Endothelial cell of umbilical vein (primary cell): ENCODE measurements at regions not wholly inside any gene's neighbourhood (a gene's known extent, or its start where the extent isn't known, plus 50 kb on each side); places are given as distances from the start of the nearest gene placed in this dataset.

Experiments used
- BruUV-seq: library from RNA; stranded (reverse); fragments of 400-500 nt; replicated peaks from 2 replicates; lab custom pipeline; 2021; lab: Mats Ljungman, UMichigan
- CTCF ChIA-PET: fragments of 300-600, 350-600 bp; sonication (Branson Sonifier 250); formaldehyde crosslinking; loops from one replicate; lab custom pipeline; 2021; ENCODE audit warnings: antibody characterized with exemption, inconsistent platforms; lab: Charles Lee
- POLR2A ChIA-PET: fragments of 300-600, 350-600 bp; sonication (Branson Sonifier 250); formaldehyde crosslinking; loops from one replicate; lab custom pipeline; 2021; ENCODE audit warnings: antibody characterized with exemption, inconsistent platforms; lab: Charles Lee
- DNase-seq: peaks from one replicate; pipeline ENCODE4 v3.0.0-alpha.2; 2011; ENCODE audit warnings: low read depth, low spot score
- FAIRE-seq: peaks from 2 replicates; lab custom pipeline; 2011; peaks lifted over from hg19 to GRCh38; lab: Jason Lieb, UNC
- H2AFZ ChIP-seq: 2 replicates; pipeline ENCODE4 v1.6.0; 2012; ENCODE audit warnings: low read depth, low read length, control low read depth, inconsistent platforms
- H3K27ac ChIP-seq: 2 replicates; pipeline ENCODE4 v1.5.1; 2011; ENCODE audit warnings: low read depth, mild to moderate bottlenecking, control low read depth, low read length, moderate library complexity; ENCODE audit not compliant: insufficient read depth
- H3K27me3 ChIP-seq, 2 experiments: 2 replicates each; pipeline versions ENCODE4 v1.6.0 to v1.6.1; 2011; ENCODE audit warnings: low read length in 2 of 2, mixed read lengths in 1 of 2; ENCODE audit not compliant: control insufficient read depth in 2 of 2, insufficient read depth in 2 of 2
- H3K36me3 ChIP-seq, 2 experiments: 2 replicates in 1 of 2; 3 replicates in 1 of 2; pipeline ENCODE4 v1.5.1; 2011; ENCODE audit warnings: low read length in 2 of 2, mild to moderate bottlenecking in 1 of 2, moderate library complexity in 1 of 2; ENCODE audit not compliant: control insufficient read depth in 2 of 2, insufficient read depth in 2 of 2; ENCODE audit errors: extremely low read depth in 1 of 2
- H3K4me1 ChIP-seq: 3 replicates; pipeline ENCODE4 v1.5.1; 2011; ENCODE audit warnings: mild to moderate bottlenecking, low read length; ENCODE audit not compliant: control insufficient read depth, insufficient read depth; ENCODE audit errors: extremely low read depth
- H3K4me2 ChIP-seq: 2 replicates; pipeline ENCODE4 v1.6.1; 2011; ENCODE audit warnings: low read length, control low read depth, mixed read lengths; ENCODE audit not compliant: insufficient read depth
- H3K4me3 ChIP-seq, 3 experiments: fragments of 200-600 bp in 1 of 3; sonication (generic), shearing (Covaris generic) in 1 of 3; replicated peaks in 1 of 3; 2 replicates each; pipeline ENCODE4 v1.5.1; 2011 to 2016; ENCODE audit warnings: control low read depth in 3 of 3, low read length in 3 of 3, mild to moderate bottlenecking in 2 of 3, inconsistent platforms in 1 of 3, low read depth in 1 of 3, moderate library complexity in 1 of 3; ENCODE audit not compliant: insufficient read depth in 1 of 3
- H3K79me2 ChIP-seq: 2 replicates; pipeline ENCODE4 v1.6.0; 2012; ENCODE audit warnings: low read length, inconsistent platforms; ENCODE audit not compliant: control insufficient read depth, insufficient read depth
- H3K9ac ChIP-seq: replicated peaks from 2 replicates; pipeline ENCODE3; 2011; ENCODE audit warnings: low read length, control low read depth; ENCODE audit not compliant: insufficient read depth; ENCODE audit errors: extremely low read depth
- H3K9me1 ChIP-seq: replicated peaks from 3 replicates; pipeline ENCODE4 v1.6.0; 2011; ENCODE audit warnings: mild to moderate bottlenecking, low read length; ENCODE audit not compliant: control insufficient read depth, insufficient read depth; ENCODE audit errors: extremely low read depth
- H3K9me3 ChIP-seq: replicated peaks from 2 replicates; pipeline ENCODE4 v1.5.1; 2012; ENCODE audit warnings: low read length, inconsistent platforms; ENCODE audit not compliant: control insufficient read depth, insufficient read depth
- H4K20me1 ChIP-seq: replicated peaks from 2 replicates; pipeline ENCODE3; 2011; ENCODE audit warnings: mild to moderate bottlenecking, low read length; ENCODE audit not compliant: control insufficient read depth, insufficient read depth; ENCODE audit errors: extremely low read depth
- EZH2 ChIP-seq: IDR thresholded peaks from 2 replicates; pipeline ENCODE4 v1.6.1; 2012; ENCODE audit warnings: borderline replicate concordance, low read depth, mild to moderate bottlenecking, moderate library complexity, low read length, inconsistent platforms; ENCODE audit not compliant: severe bottlenecking
- FOS ChIP-seq: IDR thresholded peaks from 2 replicates; pipeline ENCODE4 v1.6.1; 2011; ENCODE audit warnings: mild to moderate bottlenecking, low read length, moderate library complexity, borderline replicate concordance; ENCODE audit not compliant: insufficient read depth
- GATA2 ChIP-seq: IDR thresholded peaks from 2 replicates; pipeline ENCODE4 v1.7.0; 2011; ENCODE audit warnings: low read depth, mild to moderate bottlenecking, moderate library complexity, mixed read lengths, low read length; ENCODE audit not compliant: insufficient read length, insufficient read depth
- JUN ChIP-seq: IDR thresholded peaks from 2 replicates; pipeline ENCODE4 v1.6.1; 2011; ENCODE audit warnings: borderline replicate concordance, low read depth; ENCODE audit not compliant: insufficient read length, insufficient read depth
- MYC ChIP-seq: IDR thresholded peaks from one replicate; pipeline ENCODE4 v1.6.1; 2011; ENCODE audit warnings: mild to moderate bottlenecking, low read depth, low read length
- POLR2A ChIP-seq: IDR thresholded peaks from 2 replicates; pipeline ENCODE4 v1.6.1; 2012; ENCODE audit warnings: low read depth, mild to moderate bottlenecking, control low read depth, low read length
- POLR2AphosphoS5 ChIP-seq: IDR thresholded peaks from 2 replicates; pipeline ENCODE4 v1.6.1; 2012; ENCODE audit warnings: low read depth, mild to moderate bottlenecking, control low read depth, low read length, moderate library complexity; ENCODE audit not compliant: insufficient read depth
- dilution Hi-C: fragments of 300-500 bp; cut with MboI; formaldehyde crosslinking; loops from one replicate; pipeline ENCODE4 v1.15.0; 2019; ENCODE audit warnings: low sequenced_read_pairs; ENCODE audit not compliant: extremely low pct_ligation_motif_present
- intact Hi-C: fragments of 100-400 bp; cut with micrococcal nuclease; formaldehyde crosslinking; loops from one replicate; pipeline ENCODE4 v1.10.0; 2022
- TF ChIP-seq, protein P1 (sequence below): IDR thresholded peaks from 2 replicates; pipeline ENCODE4 v1.6.1; 2011; ENCODE audit not compliant: insufficient read depth, insufficient read length
- TF ChIP-seq, protein P2 (sequence below), 2 donors: IDR thresholded peaks; 1 replicate in 1 of 2; 2 replicates in 1 of 2; pipeline ENCODE4 v1.5.1; 2011; ENCODE audit warnings: low read length in 2 of 2, mild to moderate bottlenecking in 2 of 2, moderate library complexity in 2 of 2, control low read depth in 1 of 2, inconsistent platforms in 1 of 2, low read depth in 1 of 2; ENCODE audit not compliant: insufficient read depth in 1 of 2; ENCODE audit errors: extremely low read depth in 1 of 2

DNA sequence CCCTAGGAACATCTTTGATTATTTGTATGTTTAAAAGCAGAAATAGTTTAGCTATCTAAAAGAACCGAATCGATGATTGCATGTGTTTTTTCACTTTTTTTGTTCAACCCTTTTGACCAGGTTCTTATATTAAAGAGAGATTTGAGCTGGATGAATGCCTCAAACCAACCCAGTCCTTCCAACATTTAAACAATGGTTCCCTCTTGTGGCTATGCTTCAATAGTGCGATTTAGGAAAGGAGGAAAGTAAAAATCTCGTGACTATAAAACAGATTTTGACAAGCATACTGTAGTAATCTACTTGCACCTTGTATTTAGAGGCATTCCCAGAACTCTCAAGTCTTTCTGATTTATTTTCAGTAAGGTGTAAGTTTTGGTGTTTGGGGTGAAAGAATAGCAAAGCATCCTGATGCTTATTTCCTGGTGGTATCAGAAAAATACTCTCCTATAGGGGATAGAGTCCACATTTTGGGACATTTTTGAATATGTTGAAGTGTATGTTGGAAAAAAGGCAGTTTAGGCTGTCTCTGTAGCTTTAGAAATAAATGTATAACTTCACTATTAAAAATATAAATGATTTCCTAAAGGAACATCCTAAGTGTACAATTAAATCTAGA is 159.6 kb upstream of the KCNH8 start:
- dilution Hi-C loops (no loop called here), intact Hi-C loops (no loop called here)
- TF ChIP-seq EZH2 (no peak), GATA2 (no peak)
- H3K36me3 ChIP-seq: no peaks in the 10 kb centered on the region
- no peak for DNase-seq
- no peaks in the 10 kb centered on the region for H3K79me2 ChIP-seq
- H3K27ac ChIP-seq: no peak overlapping the region
- H3K4me1 ChIP-seq: no peaks in the 10 kb centered on the region
- no peaks in the 10 kb centered on the region for H4K20me1 ChIP-seq
- no peak overlapping the region for H3K4me3 ChIP-seq
- no peaks in the 10 kb centered on the region for H3K27me3 ChIP-seq
- H3K4me2 ChIP-seq: no peak overlapping the region
- H3K9me3 ChIP-seq: peaks cover 2% of the 10 kb centered on the region
- no TSS peak for BruUV-seq
- no peak overlapping the region for H3K9ac ChIP-seq
- H2AFZ ChIP-seq: no peak overlapping the region
- ChIA-PET CTCF (no interaction called here), POLR2A (no interaction called here)
- FAIRE-seq: no peak
- no peaks in the 10 kb centered on the region for H3K9me1 ChIP-seq

DNA sequence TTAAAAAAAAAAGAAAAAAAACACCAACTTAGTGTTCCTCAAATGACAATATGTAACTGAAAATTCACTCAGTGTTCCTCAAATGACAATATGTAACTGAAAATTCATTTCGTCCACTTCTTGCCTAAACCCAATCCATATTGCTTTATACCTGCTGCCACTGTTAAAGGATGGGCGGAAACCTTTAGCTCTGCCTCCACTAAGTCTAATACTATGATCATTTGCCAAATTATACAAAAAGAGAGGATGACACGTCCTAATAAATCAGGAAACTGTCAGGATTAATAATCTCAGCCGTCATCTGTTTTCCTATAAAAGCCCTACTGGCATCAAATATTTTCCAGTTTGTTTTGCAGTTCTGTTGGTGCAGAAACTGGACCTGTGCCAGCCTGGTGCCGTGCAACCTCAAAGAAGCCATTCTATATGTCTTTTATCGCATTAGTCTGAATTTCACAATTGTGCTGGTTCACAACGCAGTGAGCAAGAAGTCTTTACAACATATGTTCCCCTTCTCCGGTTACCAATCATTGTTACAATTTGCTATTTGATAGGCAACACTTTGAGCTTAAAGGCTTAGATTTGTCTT is 160.4 kb upstream of the KCNH8 start:
- Histone ChIP-seq H2AFZ (no peak overlapping the region), H3K27me3 (no peaks in the 10 kb centered on the region), H3K9me3 (peaks cover 2% of the 10 kb centered on the region), H3K9me1 (no peaks in the 10 kb centered on the region), H3K9ac (no peak overlapping the region), H3K4me3 (no peak overlapping the region), H4K20me1 (no peaks in the 10 kb centered on the region), H3K36me3 (no peaks in the 10 kb centered on the region), H3K4me2 (no peak overlapping the region), H3K27ac (no peak overlapping the region), H3K79me2 (no peaks in the 10 kb centered on the region), H3K4me1 (no peaks in the 10 kb centered on the region)
- intact Hi-C loops (no loop called here), dilution Hi-C loops (no loop called here)
- POLR2A ChIA-PET: no interaction called here
- BruUV-seq: no TSS peak
- DNase-seq: no peak
- CTCF ChIA-PET: no interaction called here
- FAIRE-seq: no peak
- TF ChIP-seq MYC (no peak), POLR2A (no peak), FOS (no peak), JUN (no peak), EZH2 (no peak), POLR2AphosphoS5 (no peak), GATA2 (no peak)
- TF ChIP-seq, protein P1, sequence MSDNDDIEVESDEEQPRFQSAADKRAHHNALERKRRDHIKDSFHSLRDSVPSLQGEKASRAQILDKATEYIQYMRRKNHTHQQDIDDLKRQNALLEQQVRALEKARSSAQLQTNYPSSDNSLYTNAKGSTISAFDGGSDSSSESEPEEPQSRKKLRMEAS: no peak
- TF ChIP-seq, protein P2, sequence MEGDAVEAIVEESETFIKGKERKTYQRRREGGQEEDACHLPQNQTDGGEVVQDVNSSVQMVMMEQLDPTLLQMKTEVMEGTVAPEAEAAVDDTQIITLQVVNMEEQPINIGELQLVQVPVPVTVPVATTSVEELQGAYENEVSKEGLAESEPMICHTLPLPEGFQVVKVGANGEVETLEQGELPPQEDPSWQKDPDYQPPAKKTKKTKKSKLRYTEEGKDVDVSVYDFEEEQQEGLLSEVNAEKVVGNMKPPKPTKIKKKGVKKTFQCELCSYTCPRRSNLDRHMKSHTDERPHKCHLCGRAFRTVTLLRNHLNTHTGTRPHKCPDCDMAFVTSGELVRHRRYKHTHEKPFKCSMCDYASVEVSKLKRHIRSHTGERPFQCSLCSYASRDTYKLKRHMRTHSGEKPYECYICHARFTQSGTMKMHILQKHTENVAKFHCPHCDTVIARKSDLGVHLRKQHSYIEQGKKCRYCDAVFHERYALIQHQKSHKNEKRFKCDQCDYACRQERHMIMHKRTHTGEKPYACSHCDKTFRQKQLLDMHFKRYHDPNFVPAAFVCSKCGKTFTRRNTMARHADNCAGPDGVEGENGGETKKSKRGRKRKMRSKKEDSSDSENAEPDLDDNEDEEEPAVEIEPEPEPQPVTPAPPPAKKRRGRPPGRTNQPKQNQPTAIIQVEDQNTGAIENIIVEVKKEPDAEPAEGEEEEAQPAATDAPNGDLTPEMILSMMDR (IDR thresholded peaks at IDR 0.05; ENCODE audit: extremely low read depth in 1 of 2, insufficient read depth in 1 of 2, low read depth in 1 of 2, low read length in 2 of 2): no peak
